GM06990 (cell line): ENCODE measurements at regions not wholly inside any gene's neighbourhood (a gene's known extent, or its start where the extent isn't known, plus 50 kb on each side); places are given as distances from the start of the nearest gene placed in this dataset.

Experiments used
- DNase-seq: peaks from one replicate; pipeline ENCODE4 v3.0.0-alpha.2; 2011; ENCODE audit not compliant: insufficient read length; ENCODE audit errors: extremely low read depth
- H3K27me3 ChIP-seq: replicated peaks from 2 replicates; pipeline ENCODE4 v1.6.0; 2011; ENCODE audit warnings: low read length; ENCODE audit not compliant: control insufficient read depth, insufficient read depth
- H3K36me3 ChIP-seq: 2 replicates; pipeline ENCODE4 v1.5.1; 2011; ENCODE audit warnings: low read length; ENCODE audit not compliant: control insufficient read depth, insufficient read depth
- H3K4me3 ChIP-seq: replicated peaks from 2 replicates; pipeline ENCODE4 v1.5.1; 2011; ENCODE audit warnings: low read depth, mild to moderate bottlenecking, control low read depth, low read length
- TF ChIP-seq, protein P1 (sequence below): IDR thresholded peaks from 2 replicates; pipeline ENCODE4 v1.5.1; 2011; ENCODE audit warnings: low read length, control low read depth, mild to moderate bottlenecking, inconsistent platforms; ENCODE audit not compliant: insufficient read depth, poor library complexity, severe bottlenecking

- TF ChIP-seq, protein P1, sequence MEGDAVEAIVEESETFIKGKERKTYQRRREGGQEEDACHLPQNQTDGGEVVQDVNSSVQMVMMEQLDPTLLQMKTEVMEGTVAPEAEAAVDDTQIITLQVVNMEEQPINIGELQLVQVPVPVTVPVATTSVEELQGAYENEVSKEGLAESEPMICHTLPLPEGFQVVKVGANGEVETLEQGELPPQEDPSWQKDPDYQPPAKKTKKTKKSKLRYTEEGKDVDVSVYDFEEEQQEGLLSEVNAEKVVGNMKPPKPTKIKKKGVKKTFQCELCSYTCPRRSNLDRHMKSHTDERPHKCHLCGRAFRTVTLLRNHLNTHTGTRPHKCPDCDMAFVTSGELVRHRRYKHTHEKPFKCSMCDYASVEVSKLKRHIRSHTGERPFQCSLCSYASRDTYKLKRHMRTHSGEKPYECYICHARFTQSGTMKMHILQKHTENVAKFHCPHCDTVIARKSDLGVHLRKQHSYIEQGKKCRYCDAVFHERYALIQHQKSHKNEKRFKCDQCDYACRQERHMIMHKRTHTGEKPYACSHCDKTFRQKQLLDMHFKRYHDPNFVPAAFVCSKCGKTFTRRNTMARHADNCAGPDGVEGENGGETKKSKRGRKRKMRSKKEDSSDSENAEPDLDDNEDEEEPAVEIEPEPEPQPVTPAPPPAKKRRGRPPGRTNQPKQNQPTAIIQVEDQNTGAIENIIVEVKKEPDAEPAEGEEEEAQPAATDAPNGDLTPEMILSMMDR: no peak
- Histone ChIP-seq H3K4me3 (no peak overlapping the region), H3K36me3 (no peaks in the 10 kb centered on the region), H3K27me3 (no peaks in the 10 kb centered on the region)
- DNase-seq: no peak
Measured at GRCh38 chr1:91591175-91591974, 90.7 kb downstream of the CDC7 start.

GRCh38 chr1:91592716-91593477 is 92.2 kb downstream of the CDC7 start:
- Histone ChIP-seq H3K4me3 (no peak overlapping the region), H3K36me3 (no peaks in the 10 kb centered on the region), H3K27me3 (no peaks in the 10 kb centered on the region)
- DNase-seq: no peak
- TF ChIP-seq, protein P1: no peak

DNA sequence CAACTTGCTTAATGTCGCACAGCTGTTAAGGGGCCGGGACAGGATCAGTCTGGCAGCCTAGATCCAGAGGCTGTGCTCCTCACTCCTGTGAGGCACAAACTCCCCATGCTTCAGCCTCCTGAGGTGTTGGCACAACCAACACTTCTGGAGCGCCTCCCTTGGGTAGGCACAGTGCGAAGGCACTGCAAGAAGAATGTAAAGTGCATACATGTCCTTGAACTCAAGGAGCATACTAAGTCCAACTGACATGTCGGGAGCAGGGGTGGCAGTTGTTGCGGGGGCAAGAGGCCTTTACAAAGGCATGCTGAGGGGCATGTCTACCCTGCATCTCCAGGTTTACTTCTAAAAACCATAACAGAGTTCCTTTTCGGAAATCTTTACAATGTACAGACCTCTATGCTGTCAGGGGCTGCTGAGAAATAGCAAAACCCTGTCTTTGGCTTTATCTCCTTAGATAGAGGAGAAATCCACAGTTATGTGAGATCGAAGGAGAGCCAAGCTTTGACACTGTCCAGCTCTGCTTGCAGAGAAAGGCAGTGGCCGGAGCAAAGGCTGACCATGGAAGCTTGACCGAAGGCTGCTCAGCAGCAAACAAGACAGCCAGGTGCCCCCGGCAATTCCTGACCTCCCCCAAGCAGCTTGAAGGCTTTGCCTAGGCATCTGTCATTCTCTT is 93.9 kb downstream of the CDC7 start:
- Histone ChIP-seq H3K27me3 (no peaks in the 10 kb centered on the region), H3K36me3 (no peaks in the 10 kb centered on the region), H3K4me3 (no peak overlapping the region)
- DNase-seq: no peak
- TF ChIP-seq, protein P1: no peak

DNA sequence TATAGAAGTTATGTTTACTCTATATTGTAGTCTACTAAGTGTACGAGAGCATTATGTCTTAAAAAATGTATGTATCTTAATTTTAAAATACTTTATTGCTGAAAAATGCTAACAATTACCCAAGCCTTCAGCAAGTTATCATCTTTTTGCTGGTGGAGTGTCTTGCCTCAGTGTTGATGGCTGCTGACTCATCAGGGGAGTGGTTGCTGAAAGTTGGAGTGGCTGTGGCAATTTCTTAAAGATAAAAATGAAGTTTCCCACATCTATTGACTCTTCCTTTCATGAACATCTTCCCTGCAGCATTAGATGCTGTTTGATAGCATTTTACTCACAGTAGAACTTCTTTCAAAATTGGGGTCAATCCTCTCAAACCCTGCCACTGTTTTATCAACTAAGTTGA is 95.8 kb downstream of the CDC7 start:
- TF ChIP-seq, protein P1: no peak
- no peak overlapping the region for H3K4me3 ChIP-seq
- no peaks in the 10 kb centered on the region for H3K36me3 ChIP-seq
- DNase-seq: no peak
- H3K27me3 ChIP-seq: no peaks in the 10 kb centered on the region

- no peak for DNase-seq
- TF ChIP-seq, protein P1: no peak
- H3K36me3 ChIP-seq: no peaks in the 10 kb centered on the region
Measured at GRCh38 chr1:91597215-91597614, 96.6 kb downstream of the CDC7 start.

More at GRCh38 chr1:91597215-91597614, 96.6 kb downstream of the CDC7 start:
- Histone ChIP-seq H3K4me3 (no peak overlapping the region), H3K27me3 (no peaks in the 10 kb centered on the region)
